Choroid plexus epithelial cell (primary cell): ENCODE measurements at regions not wholly inside any gene's neighbourhood (a gene's known extent, or its start where the extent isn't known, plus 50 kb on each side); places are given as distances from the start of the nearest gene placed in this dataset.
A peak's percentile ranks its signal among the peaks of the same experiment; 100 is the strongest.

Experiments used
- DNase-seq: peaks from one replicate; pipeline ENCODE4 v3.0.0-alpha.2; 2010; ENCODE audit warnings: low read depth
- H3K4me3 ChIP-seq: 2 replicates; pipeline ENCODE4 v1.5.1; 2011; ENCODE audit warnings: low read depth, mild to moderate bottlenecking, control low read depth, low read length, moderate library complexity
- TF ChIP-seq, protein P1 (sequence below): conservative IDR thresholded peaks from 2 replicates; pipeline ENCODE4 v1.5.1; 2011; ENCODE audit warnings: low read depth, mild to moderate bottlenecking, control low read depth, inconsistent platforms, low read length, moderate library complexity

DNA sequence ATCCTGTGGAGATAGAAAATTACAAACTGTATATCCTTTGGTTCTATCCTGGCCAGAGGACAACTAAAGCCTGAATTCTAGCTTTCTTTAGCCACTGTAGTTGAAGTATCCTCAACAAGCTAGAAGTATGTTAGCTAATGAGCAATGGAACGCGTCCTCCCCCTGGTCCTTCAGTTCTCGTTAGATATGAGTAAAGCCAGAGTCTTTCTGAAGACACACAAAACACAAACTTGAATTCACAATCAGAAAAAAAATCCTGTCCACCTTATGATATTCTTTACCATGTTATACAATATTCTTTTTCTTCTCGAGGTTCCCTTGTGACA is 1527.0 kb upstream of the SLC10A2 start:
- H3K4me3 ChIP-seq: no peak overlapping the region

DNA sequence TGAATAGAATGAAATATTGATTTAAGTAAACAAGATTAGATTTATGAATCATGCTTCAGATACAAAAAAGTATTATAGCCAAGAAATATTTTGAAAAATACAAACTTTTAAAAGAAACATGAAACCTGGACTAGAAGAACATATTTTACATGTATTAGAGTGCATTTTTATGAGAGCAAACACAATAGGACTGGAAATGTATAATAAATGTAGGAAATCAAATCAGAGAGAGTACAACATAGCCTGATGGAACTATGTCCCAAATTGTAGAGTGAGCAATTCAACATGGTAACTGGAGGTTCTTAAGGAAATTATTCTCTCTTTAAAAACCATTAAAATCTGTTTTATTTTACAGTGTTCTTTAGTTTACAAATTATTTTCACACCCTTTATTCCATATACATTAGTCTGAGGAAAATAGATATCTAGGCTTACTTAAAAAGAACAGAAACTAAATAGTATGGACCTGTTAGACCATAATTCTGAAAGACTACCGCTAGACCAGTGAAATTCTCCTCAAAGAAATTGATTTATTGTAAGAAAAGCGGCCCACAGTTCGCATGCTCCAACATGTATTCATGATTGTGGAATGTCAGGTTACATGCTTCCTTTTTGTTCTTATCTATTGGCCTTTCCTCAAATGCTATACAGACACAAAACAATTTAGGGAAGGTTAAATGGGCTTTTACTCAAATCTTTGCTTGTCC is 1526.5 kb upstream of the SLC10A2 start:
- TF ChIP-seq, protein P1, sequence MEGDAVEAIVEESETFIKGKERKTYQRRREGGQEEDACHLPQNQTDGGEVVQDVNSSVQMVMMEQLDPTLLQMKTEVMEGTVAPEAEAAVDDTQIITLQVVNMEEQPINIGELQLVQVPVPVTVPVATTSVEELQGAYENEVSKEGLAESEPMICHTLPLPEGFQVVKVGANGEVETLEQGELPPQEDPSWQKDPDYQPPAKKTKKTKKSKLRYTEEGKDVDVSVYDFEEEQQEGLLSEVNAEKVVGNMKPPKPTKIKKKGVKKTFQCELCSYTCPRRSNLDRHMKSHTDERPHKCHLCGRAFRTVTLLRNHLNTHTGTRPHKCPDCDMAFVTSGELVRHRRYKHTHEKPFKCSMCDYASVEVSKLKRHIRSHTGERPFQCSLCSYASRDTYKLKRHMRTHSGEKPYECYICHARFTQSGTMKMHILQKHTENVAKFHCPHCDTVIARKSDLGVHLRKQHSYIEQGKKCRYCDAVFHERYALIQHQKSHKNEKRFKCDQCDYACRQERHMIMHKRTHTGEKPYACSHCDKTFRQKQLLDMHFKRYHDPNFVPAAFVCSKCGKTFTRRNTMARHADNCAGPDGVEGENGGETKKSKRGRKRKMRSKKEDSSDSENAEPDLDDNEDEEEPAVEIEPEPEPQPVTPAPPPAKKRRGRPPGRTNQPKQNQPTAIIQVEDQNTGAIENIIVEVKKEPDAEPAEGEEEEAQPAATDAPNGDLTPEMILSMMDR: no peak
- DNase-seq: no peak
- no peak overlapping the region for H3K4me3 ChIP-seq

More for the DNA sequence above, 1527.0 kb upstream of the SLC10A2 start:
- TF ChIP-seq, protein P1: no peak
- no peak for DNase-seq

DNA sequence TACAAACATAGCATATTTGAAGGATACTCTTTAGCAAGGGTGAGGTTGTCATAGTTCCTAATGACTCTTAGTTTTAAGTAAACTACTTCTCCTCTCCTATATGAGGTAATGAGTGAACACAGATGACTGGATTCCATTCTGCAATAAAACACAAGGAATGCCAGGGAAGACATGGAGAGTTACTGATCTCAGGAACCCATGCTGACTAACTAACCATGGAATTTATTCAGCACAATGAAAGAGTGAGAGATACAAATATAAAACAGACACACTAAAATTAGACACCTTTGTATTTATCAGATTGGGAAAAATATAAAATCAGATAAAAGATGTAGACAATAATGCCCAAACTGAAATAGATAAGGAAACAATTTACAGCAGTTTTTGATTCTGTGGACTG is 1525.9 kb upstream of the SLC10A2 start:
- DNase-seq: peak; percentile 81
- TF ChIP-seq, protein P1: no peak
- no peak overlapping the region for H3K4me3 ChIP-seq

DNA sequence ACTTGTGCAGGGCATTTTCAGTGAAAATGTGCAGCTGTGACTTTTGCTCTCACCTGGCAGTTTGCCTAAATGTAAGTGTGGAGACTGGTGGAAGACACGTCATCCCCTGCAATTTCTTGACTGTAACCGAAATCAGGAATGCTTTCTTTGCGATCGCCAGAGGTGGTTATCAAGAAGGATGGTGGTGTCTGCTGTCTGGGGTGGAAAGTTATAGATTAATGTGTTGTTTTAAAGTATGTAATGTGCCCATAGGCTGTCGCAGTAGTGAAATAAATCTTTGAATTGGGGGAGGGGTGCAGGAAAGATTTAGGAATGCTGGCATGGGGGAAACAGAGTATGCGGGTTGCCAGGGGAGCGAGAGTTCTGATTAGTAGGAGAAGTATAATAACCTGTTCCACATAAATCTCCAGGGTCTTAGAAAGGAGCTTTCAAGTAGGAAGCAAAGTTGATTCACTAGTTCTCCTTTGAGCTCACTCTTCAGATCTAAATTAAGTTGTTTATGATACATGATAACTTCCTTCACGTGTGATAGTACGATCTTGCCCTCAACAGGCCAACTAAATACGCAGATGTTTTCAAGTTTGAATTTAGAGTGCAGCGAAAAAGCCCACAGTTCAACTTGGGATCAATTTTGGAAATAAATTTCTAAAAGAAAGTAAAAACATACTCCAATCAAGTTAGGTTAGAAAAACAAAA is 1520.0 kb upstream of the SLC10A2 start:
- TF ChIP-seq, protein P1: no peak
- no peak overlapping the region for H3K4me3 ChIP-seq
- DNase-seq: peak; percentile 87

DNA sequence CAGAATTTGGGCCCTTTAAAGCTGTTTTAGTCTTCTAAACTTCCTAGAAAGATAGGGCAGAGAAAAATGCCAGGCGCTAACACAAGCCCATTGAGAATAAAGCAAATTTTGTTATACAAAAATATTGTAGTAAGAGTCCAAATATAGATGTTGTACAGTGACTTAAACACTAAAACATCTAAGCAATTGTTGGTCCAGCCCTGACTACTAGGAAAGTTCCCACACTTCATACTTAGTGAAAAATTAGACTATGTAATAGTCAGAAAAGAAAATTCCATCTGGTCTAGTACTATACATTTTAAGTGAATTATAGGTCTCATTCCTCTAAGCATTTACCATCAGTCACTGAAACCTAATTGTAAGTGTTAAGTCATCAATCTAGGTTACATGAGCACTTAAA is 1518.3 kb upstream of the SLC10A2 start:
- H3K4me3 ChIP-seq: no peak overlapping the region
- TF ChIP-seq, protein P1: no peak
- peak; percentile 51 for DNase-seq

DNA sequence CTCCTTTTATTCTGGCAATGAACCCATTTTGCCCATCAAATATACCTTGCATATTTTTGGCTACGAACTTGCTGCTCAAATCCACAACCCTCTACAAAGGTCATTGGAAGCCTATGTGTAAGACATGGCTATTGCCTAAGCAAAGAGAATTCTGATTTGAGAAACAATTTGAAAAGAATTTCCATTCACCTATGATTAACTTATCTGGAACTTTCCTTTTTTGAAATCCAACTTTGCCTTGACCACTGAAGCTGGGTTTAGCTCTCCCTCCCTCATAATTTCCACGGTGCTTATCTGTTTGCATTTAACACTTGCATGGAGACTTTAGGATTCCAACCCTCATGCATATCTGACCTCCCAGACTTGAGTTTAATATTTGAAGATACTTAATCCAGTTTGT is 1514.7 kb upstream of the SLC10A2 start:
- no peak for DNase-seq
- TF ChIP-seq, protein P1: no peak
- H3K4me3 ChIP-seq: no peak overlapping the region
